Breast epithelium (tissue), 3 donors: ENCODE measurements at regions not wholly inside any gene's neighbourhood (a gene's known extent, or its start where the extent isn't known, plus 50 kb on each side); places are given as distances from the start of the nearest gene placed in this dataset.

Experiments
- POLR2AphosphoS5 ChIP-seq, 3 donors: sonication (generic); formaldehyde crosslinking; IDR thresholded peaks; one replicate each; pipeline ENCODE4 v1.6.1; 2017; ENCODE audit warnings: antibody characterized with exemption in 3 of 3
- TF ChIP-seq, protein P1 (sequence below), 3 donors: fragments of 450-650 bp; IDR thresholded peaks; one replicate each; pipeline ENCODE4 v1.5.1; 2016 to 2017; ENCODE audit warnings: antibody characterized with exemption in 3 of 3, mild to moderate bottlenecking in 3 of 3, moderate library complexity in 3 of 3

GRCh38 chr9:13026956-13027355 is 252.1 kb downstream of the LURAP1L start:
- TF ChIP-seq, protein P1, sequence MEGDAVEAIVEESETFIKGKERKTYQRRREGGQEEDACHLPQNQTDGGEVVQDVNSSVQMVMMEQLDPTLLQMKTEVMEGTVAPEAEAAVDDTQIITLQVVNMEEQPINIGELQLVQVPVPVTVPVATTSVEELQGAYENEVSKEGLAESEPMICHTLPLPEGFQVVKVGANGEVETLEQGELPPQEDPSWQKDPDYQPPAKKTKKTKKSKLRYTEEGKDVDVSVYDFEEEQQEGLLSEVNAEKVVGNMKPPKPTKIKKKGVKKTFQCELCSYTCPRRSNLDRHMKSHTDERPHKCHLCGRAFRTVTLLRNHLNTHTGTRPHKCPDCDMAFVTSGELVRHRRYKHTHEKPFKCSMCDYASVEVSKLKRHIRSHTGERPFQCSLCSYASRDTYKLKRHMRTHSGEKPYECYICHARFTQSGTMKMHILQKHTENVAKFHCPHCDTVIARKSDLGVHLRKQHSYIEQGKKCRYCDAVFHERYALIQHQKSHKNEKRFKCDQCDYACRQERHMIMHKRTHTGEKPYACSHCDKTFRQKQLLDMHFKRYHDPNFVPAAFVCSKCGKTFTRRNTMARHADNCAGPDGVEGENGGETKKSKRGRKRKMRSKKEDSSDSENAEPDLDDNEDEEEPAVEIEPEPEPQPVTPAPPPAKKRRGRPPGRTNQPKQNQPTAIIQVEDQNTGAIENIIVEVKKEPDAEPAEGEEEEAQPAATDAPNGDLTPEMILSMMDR (IDR thresholded peaks at IDR 0.05), result no peak
- TF ChIP-seq POLR2AphosphoS5 (IDR thresholded peaks at IDR 0.05), result no peak
